Lower leg skin (tissue), 4 donors: ENCODE measurements at regions not wholly inside any gene's neighbourhood (a gene's known extent, or its start where the extent isn't known, plus 50 kb on each side); places are given as distances from the start of the nearest gene placed in this dataset.
"Not testable (repeated sequence)": the region's sequence is repeated elsewhere in the genome, so short reads cannot be mapped to it uniquely, and the experiment has no call there.

Experiments
- DNase-seq, 2 donors: peaks; one replicate each; pipeline ENCODE4 v3.0.0-alpha.2; 2019; ENCODE audit warnings: low spot score in 2 of 2
- H3K4me3 ChIP-seq: fragments of 200-600 bp; sonication (generic); 2 replicates; pipeline ENCODE4 v1.5.1; 2017; ENCODE audit warnings: mild to moderate bottlenecking, low read depth; ENCODE audit not compliant: poor library complexity, severe bottlenecking
- POLR2A ChIP-seq, 2 donors: fragments of 450-650 bp; IDR thresholded peaks; one replicate each; pipeline ENCODE4 v1.6.1; 2016 to 2017; ENCODE audit warnings: antibody characterized with exemption in 2 of 2, mild to moderate bottlenecking in 1 of 2, moderate library complexity in 1 of 2
- WGBS, 2 donors: methylation state at CpG; one replicate each; pipeline ENCODE4 v1.1.5; 2018; 5-methylcytosine and 5-hydroxymethylcytosine counted together
- intact Hi-C: fragments of 100-400 bp; cut with DNase I; formaldehyde crosslinking; loops from one replicate; pipeline ENCODE4 v1.15.0; 2023; ENCODE audit warnings: low total_unique reads
- TF ChIP-seq, protein P1 (sequence below), 3 donors: fragments of 450-650 bp; IDR thresholded peaks; one replicate each; pipeline ENCODE4 v1.5.1; 2016; ENCODE audit warnings: antibody characterized with exemption in 3 of 3, mild to moderate bottlenecking in 3 of 3, moderate library complexity in 2 of 3

DNA sequence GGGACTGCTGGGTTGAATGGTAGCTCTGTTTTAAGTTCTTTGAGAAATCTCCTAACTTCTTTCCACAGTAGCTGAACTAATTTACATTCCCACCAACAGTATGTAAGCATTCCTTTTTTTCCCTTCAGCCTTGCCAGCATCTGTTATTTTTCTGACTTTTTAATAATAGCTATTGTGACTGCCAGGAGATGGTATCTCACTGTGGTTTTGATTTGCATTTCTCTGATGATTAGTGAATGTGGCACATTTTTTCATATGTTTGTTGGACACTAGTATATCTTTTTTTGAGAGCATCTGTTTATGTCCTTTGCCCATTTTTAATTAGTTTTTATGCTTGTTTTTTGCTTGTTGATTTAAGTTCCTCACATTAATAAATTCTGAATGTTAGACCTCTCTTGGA, 990.8 kb downstream of the GATA3 start:
- intact Hi-C loops, result no loop called here
- TF ChIP-seq, protein P1, sequence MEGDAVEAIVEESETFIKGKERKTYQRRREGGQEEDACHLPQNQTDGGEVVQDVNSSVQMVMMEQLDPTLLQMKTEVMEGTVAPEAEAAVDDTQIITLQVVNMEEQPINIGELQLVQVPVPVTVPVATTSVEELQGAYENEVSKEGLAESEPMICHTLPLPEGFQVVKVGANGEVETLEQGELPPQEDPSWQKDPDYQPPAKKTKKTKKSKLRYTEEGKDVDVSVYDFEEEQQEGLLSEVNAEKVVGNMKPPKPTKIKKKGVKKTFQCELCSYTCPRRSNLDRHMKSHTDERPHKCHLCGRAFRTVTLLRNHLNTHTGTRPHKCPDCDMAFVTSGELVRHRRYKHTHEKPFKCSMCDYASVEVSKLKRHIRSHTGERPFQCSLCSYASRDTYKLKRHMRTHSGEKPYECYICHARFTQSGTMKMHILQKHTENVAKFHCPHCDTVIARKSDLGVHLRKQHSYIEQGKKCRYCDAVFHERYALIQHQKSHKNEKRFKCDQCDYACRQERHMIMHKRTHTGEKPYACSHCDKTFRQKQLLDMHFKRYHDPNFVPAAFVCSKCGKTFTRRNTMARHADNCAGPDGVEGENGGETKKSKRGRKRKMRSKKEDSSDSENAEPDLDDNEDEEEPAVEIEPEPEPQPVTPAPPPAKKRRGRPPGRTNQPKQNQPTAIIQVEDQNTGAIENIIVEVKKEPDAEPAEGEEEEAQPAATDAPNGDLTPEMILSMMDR (IDR thresholded peaks at IDR 0.05), result no peak
- no peak for TF ChIP-seq POLR2A (IDR thresholded peaks at IDR 0.05)
- DNase-seq, result no peak
- H3K4me3 ChIP-seq, result no peak overlapping the region

DNA sequence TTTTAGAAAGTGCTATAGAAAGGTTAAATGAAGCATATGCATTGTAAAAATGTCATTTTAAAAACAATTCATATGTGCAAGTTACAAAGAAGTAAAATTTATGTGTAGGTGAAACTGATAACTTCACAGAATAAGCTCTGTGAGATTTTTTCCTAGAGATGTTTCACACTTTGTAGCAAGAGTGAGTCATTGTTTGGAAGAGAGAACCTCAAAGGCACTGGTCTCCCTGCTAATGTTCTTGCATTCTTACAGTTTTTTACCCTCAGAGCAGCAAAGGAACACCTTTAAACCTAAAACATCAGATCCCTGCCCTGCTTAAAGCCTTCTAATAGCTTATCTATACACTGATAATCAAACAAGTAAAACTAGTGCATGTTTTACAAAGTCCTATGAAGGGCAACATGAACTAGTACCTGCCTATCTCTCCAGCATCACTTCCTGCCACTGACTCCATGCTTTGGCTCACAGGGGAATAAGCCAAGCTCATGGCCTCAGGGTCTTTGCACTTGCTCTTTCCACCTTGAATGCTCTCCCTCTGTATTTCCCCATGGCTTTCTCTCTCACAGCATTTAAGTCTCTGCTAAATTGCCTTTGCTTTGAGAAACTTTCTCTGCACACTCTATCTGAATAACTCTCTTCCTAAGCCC, 997.0 kb downstream of the GATA3 start:
- DNase-seq, result no peak
- intact Hi-C loops, result no loop called here
- H3K4me3 ChIP-seq, result no peak overlapping the region
- TF ChIP-seq POLR2A (IDR thresholded peaks at IDR 0.05), result no peak
- TF ChIP-seq, protein P1 (IDR thresholded peaks at IDR 0.05), result no peak

DNA sequence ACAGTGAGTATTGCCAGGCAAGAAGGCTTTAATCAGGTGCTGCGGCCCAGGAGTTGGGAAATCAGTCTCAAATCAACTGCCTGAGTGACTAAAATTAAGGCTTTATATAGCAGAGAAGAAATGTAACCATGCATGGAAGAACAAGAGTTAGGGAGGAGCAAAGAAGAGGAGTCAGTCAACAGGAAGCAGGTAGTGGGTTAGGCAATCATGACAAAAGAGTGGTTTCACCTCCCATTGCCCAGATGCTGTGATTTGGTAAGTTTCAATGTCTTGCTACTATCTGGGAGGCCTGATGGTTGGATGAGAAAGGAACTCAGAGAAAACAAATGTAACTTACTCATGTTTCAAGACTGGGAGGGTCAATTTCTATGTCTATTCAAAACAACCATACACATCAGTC, 998.3 kb downstream of the GATA3 start:
- no peak for DNase-seq
- no peak overlapping the region for H3K4me3 ChIP-seq
- whole genome bisulfite sequencing, 2 donors, result 84 to 97% methylated on average over 1 of the region's 1 CpG
- intact Hi-C loops, result no loop called here
- no peak for TF ChIP-seq POLR2A (IDR thresholded peaks at IDR 0.05)
- TF ChIP-seq, protein P1 (IDR thresholded peaks at IDR 0.05), result no peak

DNA sequence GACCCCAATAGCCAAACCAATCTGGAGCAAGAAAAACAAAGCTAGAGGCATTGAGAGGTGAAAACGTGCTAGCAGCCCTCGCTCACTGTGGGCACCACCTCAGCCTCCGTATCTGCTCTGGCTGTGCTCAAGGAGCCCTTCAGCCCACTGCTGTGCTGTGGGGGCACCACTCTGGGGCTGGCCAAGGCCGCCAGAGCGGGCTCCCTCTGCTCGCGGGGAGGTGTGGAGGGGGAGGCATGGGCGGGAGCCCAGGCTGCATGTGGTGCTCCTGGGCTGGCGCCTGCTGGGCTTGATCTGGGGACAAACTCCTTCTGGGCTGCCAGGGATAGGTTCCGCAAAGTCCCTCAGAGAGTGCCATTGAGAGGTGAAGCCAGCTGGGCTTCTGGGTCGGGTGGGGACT, 1002.0 kb downstream of the GATA3 start:
- H3K4me3 ChIP-seq, result no peak overlapping the region
- WGBS, 2 donors, result 90 to 91% methylated on average over 8 to 11 of the region's 11 CpGs
- TF ChIP-seq, protein P1 (IDR thresholded peaks at IDR 0.05), result no peak
- no peak for TF ChIP-seq POLR2A (IDR thresholded peaks at IDR 0.05)
- no peak for DNase-seq
- intact Hi-C loops, result no loop called here

DNA sequence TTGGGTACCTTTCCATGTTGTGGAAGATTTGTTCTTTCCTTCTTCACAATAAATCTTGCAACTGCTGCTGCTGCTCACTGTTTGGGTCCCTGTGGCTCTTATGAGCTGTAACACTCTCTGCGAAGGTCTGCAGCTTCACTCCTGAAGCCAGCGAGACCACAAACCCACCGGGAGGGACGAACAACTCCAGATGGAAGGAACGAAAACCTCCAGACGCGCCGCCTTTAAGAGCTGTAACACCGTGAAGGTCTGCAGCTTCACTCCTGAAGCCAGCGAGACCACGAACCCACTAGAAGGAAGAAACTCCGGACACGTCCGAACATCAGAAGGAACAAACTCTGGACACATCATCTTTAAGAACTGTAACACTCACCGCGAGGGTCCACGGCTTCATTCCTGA, 1002.8 kb downstream of the GATA3 start:
- H3K4me3 ChIP-seq, intact Hi-C loops: not testable (repeated sequence)
- WGBS, 2 donors, result 87% methylated on average over 17 of the region's 17 CpGs
- peak in 1 of 2 donors; percentile 64 for DNase-seq

DNA sequence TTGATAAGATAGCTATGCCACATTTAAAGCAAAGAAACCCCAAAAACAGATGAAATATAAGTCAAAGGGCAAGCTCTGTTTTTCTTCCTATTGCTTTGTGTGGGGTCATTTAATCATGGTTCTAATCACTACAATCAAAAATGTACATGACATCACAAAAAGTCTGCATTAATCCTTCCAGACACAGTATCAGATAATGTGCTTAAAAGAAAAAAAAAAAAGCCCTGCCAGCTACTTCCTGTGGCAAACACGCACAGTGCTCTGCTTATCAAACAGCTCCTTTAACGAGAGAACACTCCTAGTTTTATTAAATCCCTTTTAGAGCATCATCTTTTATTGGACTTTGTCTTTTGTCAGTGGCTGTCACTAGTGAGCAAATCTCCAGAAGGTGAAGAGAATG, 1005.8 kb downstream of the GATA3 start:
- intact Hi-C loops, result no loop called here
- 8 to 13% methylated on average over 2 of the region's 2 CpGs for WGBS, 2 donors
- H3K4me3 ChIP-seq, result no peak overlapping the region
- DNase-seq, result no peak
- no peak for TF ChIP-seq POLR2A (IDR thresholded peaks at IDR 0.05)
- TF ChIP-seq, protein P1 (IDR thresholded peaks at IDR 0.05), result no peak
